OCI-M2 (cell line): ENCODE measurements at regions not wholly inside any gene's neighbourhood (a gene's known extent, or its start where the extent isn't known, plus 50 kb on each side); places are given as distances from the start of the nearest gene placed in this dataset.

Experiments
- DNase-seq: peaks from one replicate; lab custom pipeline; 2025; ENCODE audit not compliant: unreplicated experiment; lab: John Stamatoyannopoulos, UW

DNA sequence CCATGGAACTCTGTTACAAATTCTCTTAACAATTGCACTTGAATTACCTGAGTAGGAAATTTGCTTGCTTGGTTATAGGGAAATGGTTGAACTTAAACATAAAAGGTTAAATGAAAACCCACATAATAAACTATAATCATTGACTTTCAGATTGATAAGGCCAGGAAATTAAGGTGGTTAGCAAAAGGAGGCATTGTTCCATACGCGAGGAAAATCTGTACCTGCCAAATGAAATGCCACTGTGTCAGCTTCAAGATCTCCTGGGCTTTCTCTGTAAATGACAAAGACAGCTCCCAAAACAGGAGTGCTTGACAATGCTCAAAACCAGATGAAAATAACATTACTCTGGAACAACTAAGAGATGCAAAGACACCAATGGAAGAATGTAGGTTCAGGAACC, 125.5 kb upstream of the KLF3 start:
- DNase-seq = no peak

DNA sequence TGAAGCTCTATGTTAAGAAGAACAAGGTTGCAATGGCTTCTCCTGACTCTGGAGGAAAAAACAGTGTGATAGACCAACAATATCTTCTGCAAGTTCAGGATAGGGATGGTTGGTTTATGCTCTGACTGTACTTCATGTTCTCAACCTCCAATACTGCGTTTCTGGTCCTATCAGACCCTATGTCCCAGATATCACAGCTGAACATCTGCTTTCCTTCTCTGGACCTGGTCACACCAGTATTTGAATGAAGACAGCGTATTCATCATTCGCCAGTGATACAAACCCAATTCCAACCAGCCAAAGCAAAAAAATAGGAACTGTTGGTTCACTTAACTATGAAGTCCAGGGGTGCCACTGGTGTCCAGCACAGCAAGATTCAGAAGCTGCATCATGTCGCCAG, 124.5 kb upstream of the KLF3 start:
- DNase-seq = no peak

DNA sequence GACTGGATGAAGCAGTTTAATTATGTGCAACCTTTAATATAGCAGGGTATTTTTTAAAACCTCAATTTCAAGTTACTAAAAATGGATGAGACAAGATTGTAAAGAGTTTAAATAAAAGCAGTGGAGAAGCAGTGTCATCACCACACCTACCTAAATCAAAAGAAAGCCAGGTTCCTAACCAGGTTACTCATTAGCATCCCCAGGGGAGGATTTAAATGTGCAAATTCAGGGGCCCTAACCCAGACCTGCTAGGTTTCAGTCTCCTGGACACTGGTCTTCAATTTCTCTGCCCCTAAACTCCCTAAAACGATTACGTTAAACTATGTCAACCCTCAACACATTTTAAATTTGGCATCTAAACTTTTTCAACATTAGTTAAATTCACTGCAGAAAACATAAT, 116.9 kb upstream of the KLF3 start:
- no peak for DNase-seq

DNA sequence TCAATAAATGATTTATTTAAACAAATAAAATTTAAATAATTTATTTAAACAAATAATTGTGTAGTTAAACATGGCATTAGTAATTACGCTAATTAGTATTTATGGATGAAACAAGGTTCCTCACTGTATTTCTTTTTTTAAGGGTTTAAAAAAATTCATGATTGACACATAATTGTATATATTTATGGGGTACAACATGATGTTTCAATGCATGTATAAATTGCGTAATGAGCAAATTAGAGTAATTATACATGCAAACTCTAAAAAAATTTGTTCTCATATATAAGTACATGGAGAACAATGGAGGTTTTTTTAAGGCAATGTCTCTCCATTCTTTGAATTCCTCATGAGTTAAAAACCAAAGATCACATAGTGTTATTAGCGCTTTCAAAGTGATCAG, 115.7 kb upstream of the KLF3 start:
- DNase-seq = no peak

DNA sequence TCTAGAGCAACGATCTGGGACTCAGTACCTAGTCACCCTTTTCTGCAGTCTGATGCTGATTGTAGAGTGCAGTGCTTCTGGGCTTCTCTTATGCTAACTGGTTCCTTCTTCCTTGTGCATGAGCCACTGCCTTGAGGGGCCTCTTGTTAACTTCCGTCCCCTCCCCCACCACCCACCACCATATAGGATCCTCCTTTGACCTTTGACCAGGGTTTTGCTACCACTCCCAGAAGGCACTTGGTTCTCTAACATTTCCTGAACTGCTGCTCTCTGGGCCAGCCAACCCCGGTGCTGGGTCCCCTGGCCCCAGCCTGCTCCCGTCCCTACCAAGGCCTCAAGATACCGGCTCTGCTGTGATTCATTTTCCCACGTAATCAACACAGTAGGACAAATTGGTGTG, 104.6 kb upstream of the KLF3 start:
- DNase-seq = no peak

DNA sequence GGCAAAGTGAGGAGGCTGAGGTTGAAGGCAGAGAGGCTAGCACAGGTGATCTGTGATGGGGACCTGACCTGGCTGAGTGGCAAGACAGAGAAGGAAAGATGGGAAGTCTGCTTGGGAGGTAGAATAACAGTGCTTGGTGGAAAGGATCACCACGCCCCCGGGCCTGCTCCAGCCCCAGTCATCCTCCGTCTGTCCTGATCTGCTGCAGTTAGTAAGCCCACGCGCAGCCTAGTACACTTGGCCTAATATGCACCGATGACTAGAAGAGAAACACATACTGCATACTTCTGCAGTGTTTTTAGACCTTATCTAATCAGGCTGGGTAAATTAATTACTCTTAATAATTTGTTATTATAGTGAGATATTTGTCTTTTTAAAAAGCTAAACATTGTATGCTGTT, 103.7 kb upstream of the KLF3 start:
- no peak for DNase-seq

DNA sequence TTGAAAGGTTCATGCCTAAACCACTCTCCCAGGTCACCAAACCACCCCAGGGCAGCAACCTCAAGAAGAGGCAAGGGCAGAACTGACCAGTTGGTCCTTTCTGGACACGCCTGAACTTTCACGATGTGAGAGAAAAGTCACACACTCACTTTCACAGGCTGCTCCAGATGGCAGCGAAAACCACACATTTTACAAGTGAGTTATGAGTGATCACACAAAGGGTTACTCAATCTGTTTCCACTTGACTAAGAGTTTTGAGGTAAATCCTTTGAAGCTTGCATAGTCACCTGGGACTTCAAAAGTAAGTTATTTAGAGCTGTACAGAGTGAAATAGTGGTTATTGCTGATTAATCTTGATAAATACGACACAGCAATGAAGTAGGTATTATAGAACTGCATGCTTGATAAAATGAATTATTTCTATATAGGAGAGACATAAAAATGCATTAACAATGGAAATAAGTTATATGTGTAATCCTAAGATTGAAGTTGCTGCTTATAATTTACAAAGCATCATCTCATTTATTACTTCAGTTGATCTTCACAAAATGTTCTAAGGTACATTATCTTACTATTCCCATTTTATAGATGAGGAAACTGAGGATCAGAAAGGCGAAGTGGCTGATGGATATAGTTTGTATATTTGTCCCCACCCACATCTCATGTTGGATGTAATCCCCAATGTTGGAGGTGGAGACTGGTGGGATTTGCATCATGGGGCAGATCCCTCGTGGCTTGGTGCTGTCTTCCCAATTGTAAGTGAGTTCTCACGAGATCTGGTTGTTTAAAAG, 103.0 kb upstream of the KLF3 start:
- DNase-seq = no peak

DNA sequence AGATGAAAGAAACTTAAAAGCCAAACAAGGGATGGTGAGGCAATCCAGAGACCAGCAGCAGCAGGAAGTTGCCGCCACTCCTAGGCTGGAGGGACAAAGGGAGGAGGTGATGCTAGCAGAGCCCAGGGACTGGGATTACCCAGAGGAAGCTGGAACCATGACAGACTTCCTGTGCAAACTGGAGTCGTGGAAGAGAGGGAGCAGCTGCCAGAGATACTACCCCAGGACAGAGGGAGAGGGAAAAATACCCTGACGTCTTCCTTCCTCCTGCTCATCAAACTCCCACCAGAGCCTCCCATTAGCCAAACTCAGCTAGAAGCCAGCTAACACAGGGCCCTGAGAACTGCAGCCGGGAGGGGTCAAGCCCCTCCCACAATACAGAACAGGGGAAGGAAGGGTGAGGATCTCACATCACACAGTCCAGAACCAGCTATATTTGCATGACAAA, 101.2 kb upstream of the KLF3 start:
- DNase-seq = no peak

DNA sequence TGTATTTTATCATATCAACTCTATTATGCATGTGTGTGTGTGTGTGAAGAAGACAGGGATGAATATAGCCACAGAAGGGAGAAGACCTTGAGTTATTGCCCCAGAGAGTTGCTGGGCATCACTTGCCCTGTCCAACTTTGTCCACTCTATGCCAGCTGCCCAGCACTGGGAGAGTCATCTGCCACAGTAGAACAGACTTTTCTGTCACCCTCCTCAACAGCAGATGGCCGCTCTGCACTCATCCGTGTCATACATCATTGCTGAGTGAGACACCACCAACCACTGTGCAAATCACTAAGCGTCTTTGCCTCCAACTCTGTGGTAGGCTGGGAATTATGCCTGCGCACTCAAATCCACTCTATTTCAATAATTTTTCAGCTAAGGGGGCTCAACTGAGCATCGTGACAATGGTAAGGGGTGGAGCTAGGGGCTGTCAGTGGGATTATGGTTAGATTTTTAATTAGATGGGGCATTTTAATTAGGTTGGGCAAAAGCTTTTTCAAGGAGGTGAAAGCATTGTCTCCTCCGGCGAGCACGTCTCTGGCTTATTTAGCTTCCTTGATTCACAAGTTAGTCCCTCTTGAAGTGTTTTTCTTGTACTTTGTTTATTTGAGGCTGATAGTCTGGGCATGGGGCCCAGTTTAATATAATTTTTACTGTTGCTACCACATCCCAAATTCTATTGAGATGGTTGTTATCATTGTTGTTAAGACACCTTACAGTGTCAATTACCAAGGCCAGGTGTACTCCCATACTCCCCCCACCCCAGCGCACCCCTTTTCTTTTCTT, 100.1 kb upstream of the KLF3 start:
- DNase-seq = no peak

DNA sequence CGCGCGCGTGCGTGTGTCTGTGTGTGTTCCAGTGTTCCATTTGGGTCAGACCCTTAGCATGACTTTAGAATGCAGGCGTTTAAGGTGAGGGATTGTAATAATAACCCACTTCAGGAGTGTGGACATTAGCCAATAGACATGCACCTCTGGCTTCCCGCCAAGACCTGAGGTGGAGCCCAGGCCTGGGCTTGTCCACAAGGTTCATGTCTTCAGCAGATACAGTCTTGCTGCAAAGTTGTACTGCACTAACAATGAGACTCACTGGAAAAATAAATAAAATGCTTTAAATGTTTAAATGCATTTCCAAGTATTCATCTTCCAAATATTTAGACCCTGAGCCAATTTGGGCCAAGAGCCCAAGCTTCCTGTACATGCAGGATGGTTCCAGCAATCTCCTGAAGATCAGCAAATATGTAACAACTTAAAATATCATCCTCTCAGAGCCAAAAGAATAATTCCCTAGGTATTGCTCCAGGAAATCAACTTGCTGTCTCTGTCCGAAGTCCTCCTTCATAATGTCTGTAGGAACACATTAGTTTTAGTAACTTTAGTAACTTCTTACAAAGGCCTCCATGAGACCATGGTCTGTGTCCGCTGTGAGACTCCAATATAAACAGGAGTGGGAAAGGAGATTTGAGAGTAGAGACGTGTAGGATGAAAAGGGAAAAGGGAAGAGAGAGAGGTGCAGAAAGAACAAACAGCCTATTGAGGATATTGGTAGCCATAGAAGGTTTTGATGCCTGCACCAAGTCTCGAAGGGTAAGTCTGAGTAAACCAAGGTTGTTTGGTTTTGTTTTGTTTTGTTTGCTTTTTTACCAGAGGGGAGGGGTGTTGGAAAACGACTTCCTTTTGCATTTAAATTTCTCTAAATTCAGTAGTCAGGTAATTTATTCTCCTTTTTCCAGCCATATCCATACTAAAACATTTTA, 98.5 kb upstream of the KLF3 start:
- DNase-seq = no peak

DNA sequence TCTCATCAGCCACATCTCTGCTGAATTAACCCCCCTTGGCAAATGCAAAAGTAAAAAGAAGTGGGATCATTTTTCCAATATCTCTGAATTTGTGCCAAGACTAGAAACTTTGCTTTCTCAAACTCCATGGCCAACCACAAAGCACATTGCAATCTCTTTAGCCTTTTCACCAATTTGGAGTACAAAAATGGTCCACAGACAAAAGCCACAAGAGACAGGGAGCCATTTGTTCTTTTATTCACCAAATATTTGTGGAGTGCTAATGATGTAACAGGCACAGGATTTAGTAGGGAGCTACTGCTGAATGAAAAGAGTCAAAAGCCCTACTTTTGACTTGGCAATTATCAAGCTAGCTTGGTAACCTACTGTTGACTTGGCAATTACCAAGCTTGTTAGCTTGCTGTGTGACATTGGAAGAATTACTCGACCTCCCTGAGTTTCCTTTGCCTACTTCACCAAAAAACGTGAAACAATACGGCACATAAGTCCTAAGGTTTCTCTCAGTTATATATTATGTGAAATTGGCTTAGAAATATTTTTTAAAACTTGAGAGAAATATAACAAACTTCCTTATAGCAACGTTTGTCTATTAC, 97.1 kb upstream of the KLF3 start:
- no peak for DNase-seq

DNA sequence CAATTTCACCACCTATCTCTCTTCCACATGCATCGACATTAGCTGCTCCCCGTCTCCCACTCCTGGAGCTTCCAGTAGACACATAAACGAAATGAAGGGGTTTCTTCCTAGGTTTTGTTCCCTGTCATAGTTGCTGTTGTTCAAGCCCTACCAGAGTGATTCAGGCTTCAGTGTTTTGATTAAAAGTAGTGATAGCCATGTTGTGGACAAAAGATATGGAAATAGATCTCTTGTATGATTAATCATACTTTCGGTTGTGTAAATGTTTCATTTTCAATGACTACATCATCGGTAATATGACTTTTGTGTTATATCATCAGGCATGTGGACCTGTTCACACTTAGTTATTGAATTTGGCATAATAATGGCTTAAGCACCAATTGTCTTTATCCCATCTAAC, 96.5 kb upstream of the KLF3 start:
- DNase-seq = no peak

DNA sequence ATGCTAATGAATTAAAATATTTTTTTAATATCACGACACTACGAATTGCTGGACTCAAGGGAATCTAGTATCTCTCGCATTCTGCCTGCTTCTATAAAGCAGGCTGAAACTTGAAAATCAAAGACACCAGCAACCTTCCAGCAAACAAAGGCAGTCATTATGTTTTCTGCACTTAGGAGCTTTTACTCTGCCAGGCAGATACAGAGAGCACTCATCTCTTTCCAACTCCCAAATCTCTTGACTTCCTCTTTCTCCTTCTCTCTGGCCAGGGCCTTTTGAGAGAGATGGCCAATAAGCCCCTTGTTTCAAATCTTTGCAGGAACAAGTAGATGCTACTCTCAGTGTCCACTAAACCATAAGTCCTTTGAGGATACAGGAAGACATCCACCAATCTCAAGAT, 95.2 kb upstream of the KLF3 start:
- no peak for DNase-seq

DNA sequence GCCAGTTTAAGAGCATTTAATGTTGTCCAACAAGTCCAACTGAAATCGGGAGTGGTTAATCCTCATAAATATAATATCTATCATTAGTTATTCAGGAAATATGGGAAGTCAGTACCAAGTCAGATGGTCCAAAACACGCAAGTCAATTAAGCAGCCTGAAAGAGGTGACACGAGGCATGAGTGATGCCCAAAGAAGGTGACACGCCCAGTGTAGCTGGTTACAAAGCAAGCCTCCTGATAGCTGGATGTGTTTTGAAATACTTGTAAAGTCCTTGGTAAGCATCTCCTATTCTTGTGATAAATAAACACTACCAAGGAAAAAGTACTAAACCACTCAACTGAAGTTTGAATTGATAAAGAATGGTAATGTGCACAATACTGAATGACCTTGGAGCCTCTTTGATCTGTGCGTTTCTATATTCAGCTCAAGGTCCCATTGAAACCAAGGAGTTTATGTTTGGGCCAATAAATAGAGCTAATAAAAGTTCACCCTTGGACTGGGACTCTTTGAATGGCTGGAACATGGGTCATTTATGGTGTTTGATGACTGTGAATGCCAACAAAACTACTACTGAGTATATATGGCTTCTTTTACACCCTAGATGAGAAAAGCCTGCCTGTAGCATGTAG, 93.2 kb upstream of the KLF3 start:
- DNase-seq = no peak

DNA sequence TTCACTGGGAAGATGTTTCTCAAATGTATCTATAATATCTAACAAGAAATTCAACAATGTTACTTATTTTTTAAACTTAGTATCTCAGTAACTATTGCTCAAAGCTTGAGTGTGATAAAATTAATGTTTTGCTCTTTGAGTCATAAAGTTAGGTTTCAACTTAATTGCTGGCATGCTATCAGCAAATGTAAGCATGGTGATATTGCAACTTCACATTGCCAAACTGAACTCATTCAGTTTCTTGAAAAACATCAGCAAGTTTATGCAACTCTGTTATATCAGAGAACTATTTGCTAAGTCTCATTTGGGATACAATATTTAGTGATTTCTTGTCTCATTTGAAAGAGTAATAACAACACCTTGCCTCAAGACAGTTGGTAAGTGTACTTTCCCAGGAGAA, 91.2 kb upstream of the KLF3 start:
- no peak for DNase-seq

DNA sequence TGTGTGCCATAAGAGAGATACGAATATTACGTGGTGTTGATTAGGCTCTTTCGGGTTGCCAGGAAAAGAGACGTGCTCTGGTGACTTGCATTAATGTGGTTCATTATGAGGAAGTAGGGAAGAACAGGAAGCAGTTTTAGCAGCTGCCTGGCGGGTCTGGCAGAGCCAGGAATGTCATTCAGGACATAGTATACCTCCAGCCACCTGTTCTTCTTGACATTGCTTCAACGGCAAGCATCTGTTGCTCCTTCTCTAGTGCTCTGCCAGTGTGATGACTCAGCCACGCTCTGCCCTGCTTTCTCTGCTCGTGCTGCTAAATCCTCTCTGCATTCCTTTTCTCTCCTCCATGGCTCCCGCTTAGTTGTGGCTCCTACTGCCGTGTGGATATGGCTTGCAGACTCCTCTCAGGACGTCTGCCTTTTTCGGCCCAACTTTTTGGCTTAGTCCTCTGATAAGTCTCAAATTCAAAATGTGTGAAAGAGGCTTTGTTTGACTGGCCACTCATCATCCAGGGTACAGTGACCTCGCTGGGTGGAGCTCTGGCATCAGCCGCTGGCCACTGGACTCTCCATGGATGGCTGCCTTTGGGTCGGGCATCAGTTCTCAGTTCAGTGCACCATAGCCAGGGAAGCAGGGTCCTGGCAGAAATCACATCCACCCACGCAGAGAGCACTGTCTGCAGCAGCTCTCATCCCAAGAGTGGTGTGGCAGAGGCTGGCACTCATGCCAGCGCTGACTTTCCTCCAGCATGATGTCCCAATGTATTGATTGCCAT, 89.3 kb upstream of the KLF3 start:
- no peak for DNase-seq

DNA sequence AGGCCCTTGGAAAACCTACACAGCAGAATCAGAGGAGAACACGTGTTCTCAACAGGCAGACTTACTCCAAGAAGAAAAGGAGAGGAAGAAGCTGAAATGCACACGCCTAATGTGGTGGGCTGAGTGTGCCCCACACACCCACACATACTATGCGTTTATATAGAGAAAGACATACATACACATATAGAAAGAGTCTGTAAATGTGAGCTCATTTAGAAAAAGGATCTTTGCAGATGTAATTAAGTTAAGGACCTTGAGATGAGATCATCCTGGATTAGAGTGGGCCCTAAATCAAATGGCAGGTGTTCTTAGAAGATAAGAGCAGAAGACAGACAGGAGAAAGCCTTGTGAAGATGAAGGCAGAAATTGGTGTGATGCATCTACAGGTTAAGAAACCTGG, 87.2 kb upstream of the KLF3 start:
- no peak for DNase-seq

DNA sequence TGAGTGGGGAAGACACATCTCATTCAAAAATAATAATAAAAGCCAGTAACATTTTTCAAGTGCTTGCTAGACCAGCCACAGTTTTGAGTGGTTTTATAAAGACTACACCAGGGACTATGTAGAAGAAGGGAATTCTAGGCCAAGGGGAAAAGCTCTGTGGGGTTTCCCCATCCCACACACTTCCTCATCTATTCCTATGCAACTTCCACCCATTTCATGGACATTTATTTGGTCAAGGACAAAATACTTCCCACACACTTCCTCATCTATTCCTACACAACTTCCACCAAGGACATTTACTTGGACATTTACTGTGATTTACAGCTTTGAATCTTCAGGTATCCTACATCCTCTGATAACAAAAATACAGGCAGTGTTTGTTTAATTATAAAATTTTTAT, 86.5 kb upstream of the KLF3 start:
- DNase-seq = no peak

DNA sequence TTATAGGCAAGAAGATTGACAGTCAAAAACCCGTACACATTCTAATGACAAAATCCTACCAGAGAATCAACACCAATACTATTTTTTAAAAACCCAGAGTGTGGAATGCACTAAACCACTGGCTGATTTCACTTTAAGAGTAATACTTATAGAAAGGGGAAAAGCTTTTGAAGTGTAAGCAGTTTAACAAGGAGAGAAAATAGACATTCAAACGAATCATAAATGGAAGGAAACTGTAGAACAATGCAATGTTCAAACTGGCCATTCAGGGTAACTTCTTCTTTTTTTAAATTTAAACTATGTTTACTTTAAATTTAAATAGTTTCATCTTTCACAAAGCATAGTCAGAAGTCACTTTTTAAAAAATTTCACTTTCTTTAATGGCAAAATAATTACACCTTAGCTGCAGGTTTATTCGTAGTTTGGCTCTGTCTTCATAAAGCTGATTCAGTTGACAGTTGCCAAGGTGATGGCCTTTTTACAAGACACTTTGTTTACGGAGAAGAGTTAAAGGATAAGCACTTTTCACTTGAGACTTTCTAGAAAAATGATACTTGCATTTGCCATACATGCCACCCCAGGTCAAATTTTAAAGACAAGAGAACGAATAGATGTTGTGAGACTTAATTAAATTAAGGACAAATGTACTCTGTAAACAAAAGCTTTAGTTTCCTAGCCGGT, 82.4 kb upstream of the KLF3 start:
- no peak for DNase-seq
